ENCODE measurements at regions not wholly inside any gene's neighbourhood (a gene's known extent, or its start where the extent isn't known, plus 50 kb on each side); places are given as distances from the start of the nearest gene placed in this dataset.

DNA sequence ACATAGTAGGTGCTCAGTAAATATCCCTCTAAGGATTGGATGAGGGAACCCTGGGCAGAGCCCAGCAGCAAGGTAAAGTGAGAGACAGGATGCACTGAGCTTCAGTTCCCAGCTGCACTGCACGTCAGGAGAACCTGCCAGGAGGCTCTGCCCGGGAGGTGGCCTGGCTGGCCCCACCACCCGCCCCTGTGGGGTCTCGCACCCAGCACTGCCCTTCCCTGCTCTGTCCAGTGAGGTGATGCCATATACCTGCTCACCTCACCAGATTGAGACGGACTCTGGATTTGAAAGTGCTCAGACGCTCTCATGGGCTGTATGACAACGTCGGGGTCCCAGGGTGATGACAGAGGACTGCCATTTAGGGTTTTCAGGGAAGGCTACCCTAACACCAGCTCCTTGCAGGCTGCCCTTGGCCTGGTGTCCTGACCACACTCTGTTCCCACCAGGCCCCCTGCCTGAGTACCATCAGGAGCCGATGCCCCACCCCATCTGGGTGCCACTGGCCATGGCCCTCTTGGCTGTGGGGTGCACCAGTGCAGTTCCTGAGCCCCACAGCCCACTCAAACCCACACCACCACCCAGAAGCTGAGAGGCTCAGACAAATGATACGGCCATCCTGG lies 61.7 kb upstream of the FGF3 start:
- Mint-ChIP-seq H3K4me3 (no peak overlapping the region), H3K36me3 (no peaks in the 10 kb centered on the region), H3K27me3 (peaks cover 2% of the 10 kb centered on the region), H3K4me1 (no peaks in the 10 kb centered on the region), H3K9me3 (no peaks in the 10 kb centered on the region), H3K27ac (no peak overlapping the region)
- POLR2A ChIA-PET: no interaction called here
- DNase-seq: peak; percentile 7
- no peak for ATAC-seq (ENCODE audit: low read depth)

DNA sequence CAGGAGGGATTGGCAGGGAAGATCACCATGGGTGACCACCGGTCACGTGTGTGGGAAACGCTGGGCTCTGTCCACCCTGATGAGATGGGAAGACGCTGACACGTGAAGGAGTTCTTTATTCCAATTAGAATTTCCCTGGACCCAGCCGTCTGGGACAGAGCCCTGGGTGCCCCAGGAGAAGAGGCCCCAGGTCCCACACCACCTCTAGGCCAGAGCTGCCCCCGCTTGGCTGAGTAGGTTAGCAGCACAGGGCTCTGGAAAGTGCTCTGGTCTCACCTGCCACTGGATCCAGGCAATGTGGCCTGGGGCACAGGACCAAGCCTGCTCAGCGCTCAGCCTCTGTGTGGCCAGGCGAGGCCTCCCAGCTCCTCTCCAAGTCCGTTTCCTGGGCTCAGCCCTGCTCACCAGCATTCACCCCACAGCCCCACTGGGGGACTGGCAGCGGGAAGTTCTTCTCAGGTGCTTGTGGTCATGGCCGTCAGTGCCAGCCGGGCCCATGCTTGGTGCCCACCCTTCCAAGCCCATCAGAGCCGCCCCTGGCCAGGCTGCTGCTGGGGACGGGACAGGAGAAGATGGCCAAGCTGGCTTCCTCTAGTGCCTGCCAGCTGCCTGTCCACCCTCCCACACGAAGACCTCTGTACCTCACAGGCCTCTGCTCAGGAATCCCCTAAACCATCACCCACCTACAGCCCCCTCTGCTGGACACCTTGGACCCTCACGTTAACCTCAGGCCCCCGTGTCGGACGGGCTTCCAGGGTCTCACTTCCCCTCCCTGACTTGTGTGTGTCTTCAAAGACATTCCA lies 62.5 kb upstream of the FGF3 start:
- no peaks in the 10 kb centered on the region for H3K9me3 Mint-ChIP-seq
- H3K36me3 Mint-ChIP-seq: no peaks in the 10 kb centered on the region
- H3K4me1 Mint-ChIP-seq: no peaks in the 10 kb centered on the region
- H3K27ac Mint-ChIP-seq: no peak overlapping the region
- DNase-seq (no peak), ATAC-seq (ENCODE audit: low read depth) (no peak)
- POLR2A ChIA-PET: no interaction called here
- H3K4me3 Mint-ChIP-seq: no peak overlapping the region
- H3K27me3 Mint-ChIP-seq: no peaks in the 10 kb centered on the region

DNA sequence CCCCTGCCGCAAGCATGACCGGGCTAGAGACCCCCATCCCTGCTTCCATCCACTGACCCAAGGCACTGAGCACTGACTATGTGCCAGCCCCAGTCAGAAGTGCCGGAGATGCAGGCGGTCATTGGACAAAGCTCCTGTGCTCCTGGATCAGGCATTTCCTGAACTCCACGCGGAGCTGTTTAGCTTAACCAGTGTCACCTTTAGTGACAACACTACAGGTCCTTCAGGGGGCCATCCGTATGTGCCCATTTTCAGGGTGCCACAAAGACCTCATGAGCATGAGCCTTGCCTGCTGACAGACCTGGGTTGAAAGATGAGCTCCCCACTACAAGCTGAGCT lies 63.0 kb upstream of the FGF3 start:
- no peak for DNase-seq

DNA sequence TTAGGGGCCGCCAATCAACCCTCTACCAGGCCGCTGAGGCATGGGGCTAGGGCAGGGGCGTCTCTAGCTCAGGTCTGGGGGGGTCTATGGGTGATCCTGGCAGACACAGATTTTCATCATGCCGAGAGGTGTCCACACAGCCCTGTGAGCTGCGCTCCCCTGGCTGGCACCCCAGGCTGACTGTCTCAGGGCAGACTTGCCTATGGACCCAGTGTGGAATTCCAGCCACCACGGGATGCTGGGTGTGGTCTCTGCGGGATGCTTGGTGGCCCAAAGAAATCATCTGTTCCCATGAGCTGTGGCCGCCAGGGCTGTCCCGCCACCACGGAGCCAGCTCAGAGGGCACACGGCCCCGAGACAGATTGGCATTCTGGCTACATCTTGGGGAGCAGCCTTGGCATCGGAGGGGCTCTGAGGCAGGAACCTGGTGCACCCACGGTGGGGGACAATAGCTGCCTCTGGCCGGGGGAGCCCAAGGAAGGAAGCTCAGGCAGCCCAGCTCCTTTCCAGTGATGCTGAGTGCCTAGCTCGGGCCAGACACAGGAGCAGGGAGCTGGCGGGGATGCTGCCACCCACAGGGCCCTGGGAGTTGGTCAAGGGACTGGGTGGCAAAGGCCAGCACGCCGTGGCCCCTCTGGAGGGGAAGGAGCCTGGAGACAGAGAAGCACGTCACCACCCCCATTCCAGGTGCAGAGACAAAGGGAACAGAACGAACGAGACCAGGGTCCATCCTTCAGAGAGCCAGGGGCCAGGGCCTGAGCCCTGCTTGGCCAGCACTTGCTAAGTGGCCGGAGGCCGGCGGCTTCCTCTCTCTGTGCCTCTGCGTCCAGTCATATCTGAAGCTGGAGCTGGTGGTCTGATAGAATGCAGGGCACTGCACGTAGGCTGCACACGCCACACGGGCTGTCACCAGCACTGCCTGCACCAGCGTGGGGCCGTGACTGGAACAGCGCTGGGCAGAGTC lies 64.4 kb upstream of the FGF3 start:
- Mint-ChIP-seq H3K4me3 (no peak overlapping the region), H3K4me1 (no peaks in the 10 kb centered on the region), H3K27ac (no peak overlapping the region), H3K9me3 (no peaks in the 10 kb centered on the region), H3K27me3 (no peaks in the 10 kb centered on the region), H3K36me3 (no peaks in the 10 kb centered on the region)
- DNase-seq (no peak), ATAC-seq (ENCODE audit: low read depth) (no peak)
- POLR2A ChIA-PET: no interaction called here

More for the DNA sequence above, 63.0 kb upstream of the FGF3 start:
- no peaks in the 10 kb centered on the region for H3K9me3 Mint-ChIP-seq
- H3K4me3 Mint-ChIP-seq: no peak overlapping the region
- H3K36me3 Mint-ChIP-seq: no peaks in the 10 kb centered on the region
- H3K27ac Mint-ChIP-seq: no peak overlapping the region
- POLR2A ChIA-PET: no interaction called here
- ATAC-seq (ENCODE audit: low read depth): no peak
- H3K27me3 Mint-ChIP-seq: no peaks in the 10 kb centered on the region
- H3K4me1 Mint-ChIP-seq: no peaks in the 10 kb centered on the region

DNA sequence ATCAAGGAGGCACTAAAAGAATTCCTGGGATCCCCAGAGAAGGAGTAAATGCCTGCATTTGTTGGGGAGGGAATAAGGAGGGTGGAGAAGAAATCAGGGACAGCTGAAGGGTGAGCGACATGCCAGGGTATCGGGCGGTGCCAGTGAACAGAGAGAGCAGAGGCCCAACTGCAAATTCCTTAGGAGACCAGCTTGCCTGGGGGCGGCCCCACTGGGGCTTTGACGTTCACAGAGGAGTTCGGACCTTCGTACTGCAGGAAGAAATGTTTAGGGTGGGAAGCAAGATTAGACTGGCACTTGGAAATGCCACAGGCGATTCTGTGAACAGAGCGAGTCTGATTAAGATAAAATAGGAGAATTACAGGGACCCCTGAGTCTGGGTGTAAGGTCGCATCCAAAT lies 65.1 kb upstream of the FGF3 start:
- H3K27me3 Mint-ChIP-seq: peaks cover 4% of the 10 kb centered on the region
- POLR2A ChIA-PET: no interaction called here
- no peaks in the 10 kb centered on the region for H3K36me3 Mint-ChIP-seq
- no peak overlapping the region for H3K27ac Mint-ChIP-seq
- no peaks in the 10 kb centered on the region for H3K4me1 Mint-ChIP-seq
- DNase-seq (no peak), ATAC-seq (ENCODE audit: low read depth) (no peak)
- no peaks in the 10 kb centered on the region for H3K9me3 Mint-ChIP-seq
- H3K4me3 Mint-ChIP-seq: no peak overlapping the region

DNA sequence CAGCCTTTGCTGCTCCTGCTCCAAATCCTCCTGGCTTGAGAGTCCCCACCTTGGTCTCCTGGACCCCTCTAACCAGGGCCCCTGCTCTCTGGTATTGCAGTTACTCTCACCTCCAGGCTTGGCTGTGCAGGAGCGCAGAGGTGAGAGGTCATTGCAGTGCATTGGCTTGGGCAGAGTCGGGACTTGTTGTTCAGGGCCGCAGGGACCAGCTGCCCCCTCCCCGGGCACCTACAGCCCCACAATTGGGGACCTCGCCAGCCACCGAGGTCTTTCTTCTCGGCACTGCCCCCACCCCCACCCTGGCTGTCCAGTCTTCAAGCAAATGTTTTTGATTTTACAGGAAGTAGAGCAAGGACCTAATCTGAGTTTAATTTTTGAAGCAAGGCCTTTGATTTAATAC lies 65.5 kb upstream of the FGF3 start:
- no peaks in the 10 kb centered on the region for H3K9me3 Mint-ChIP-seq
- ATAC-seq (ENCODE audit: low read depth): no peak
- H3K4me1 Mint-ChIP-seq: no peaks in the 10 kb centered on the region
- H3K36me3 Mint-ChIP-seq: no peaks in the 10 kb centered on the region
- H3K4me3 Mint-ChIP-seq: no peak overlapping the region
- peaks cover 5% of the 10 kb centered on the region for H3K27me3 Mint-ChIP-seq
- POLR2A ChIA-PET: no interaction called here
- H3K27ac Mint-ChIP-seq: no peak overlapping the region
- no peak for DNase-seq

DNA sequence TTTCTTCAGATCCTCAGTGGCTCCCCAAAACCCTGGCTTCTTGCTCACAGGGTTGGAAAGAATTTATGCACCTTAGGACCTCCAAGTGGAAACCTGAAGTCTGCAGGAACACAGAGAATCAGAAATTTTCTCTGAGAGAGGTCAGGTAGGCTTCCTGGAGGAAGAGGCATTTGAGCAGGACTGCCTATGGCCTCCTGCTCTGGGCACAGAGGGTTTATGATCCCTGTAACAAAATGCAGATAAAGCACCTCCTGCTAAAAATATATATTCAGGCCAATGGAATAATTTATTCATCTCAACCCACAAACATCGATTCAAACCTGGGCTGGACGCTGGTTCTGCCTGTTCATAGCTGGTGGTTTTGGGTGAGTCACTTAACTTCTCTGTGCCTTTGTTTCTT lies 68.1 kb upstream of the FGF3 start:
- H3K4me3 Mint-ChIP-seq: no peak overlapping the region
- H3K36me3 Mint-ChIP-seq: no peaks in the 10 kb centered on the region
- no peak for DNase-seq
- no peaks in the 10 kb centered on the region for H3K9me3 Mint-ChIP-seq
- no peaks in the 10 kb centered on the region for H3K4me1 Mint-ChIP-seq
- POLR2A ChIA-PET: interaction anchor here (0.5 kb wide), 1 partner anchor 327 kb away, joined by 4 read pairs; no protein-coding TSS in a partner anchor
- peaks cover 14% of the 10 kb centered on the region for H3K27me3 Mint-ChIP-seq
- no peak for ATAC-seq (ENCODE audit: low read depth)
- H3K27ac Mint-ChIP-seq: no peak overlapping the region

DNA sequence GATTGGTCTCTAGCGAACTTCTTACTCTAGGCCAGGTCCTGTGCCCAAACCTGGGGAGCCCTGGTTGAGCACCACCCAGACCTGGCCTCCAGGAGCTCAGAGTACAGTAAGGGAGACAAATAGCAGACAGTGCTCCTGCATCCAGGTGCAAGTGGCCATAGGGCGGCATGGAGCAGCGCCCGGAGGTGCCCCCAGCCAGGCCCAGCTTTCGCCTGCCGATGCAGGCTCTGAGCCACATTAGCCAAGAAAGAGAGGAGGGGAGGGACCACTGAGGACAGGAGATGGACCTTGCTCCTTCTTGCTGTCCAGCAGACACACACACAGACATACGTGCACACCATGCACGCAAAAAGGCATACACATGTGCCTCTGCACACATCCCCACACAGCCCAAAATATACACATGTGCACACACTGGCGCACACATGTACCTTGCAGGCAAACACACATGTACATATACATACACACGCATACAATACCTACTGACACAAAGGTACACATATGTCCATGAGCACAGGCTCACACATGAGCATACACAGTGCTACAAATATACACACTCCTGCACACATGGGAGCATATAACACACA lies 68.7 kb upstream of the FGF3 start:
- Mint-ChIP-seq H3K27ac (no peak overlapping the region), H3K9me3 (no peaks in the 10 kb centered on the region), H3K27me3 (peaks cover 14% of the 10 kb centered on the region), H3K4me1 (no peaks in the 10 kb centered on the region), H3K4me3 (no peak overlapping the region), H3K36me3 (no peaks in the 10 kb centered on the region)
- DNase-seq: no peak
- no peak for ATAC-seq (ENCODE audit: low read depth)
- POLR2A ChIA-PET: no interaction called here

DNA sequence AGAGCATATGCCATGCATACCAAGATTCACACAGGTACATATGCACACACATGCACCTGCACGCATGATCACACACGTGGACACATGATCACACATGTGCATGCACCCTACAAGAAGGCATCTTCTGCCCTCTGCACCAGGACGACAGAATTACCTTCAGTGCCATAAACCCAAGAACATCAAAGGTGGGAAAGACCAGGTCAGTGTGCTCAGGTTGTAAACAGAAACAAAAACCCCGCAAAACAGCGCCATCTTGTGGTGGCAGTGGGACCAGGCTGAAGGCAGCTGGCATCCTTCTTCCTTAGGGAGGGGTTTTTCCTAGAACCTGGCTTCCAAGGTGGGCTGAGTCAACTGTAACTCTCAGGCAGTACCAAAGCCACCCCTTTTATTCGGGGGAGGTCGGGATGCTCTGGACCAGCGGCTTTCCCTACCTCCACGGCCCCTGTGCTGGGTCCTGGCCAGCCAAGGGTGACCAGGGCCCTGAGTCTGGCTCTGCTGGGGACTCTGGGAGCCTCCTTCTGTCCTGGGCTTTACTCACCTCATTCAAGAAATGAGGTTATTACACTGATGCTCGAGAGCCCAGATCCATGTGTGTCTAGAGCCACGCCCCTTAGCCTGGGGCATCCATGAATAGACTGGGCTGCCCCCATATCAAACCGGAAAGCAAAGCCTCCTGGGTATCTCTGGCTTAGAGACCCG lies 69.4 kb upstream of the FGF3 start:
- H3K27ac Mint-ChIP-seq: no peak overlapping the region
- H3K4me3 Mint-ChIP-seq: no peak overlapping the region
- H3K27me3 Mint-ChIP-seq: peaks cover 14% of the 10 kb centered on the region
- ATAC-seq (ENCODE audit: low read depth) (peak; percentile 58), DNase-seq (peak; percentile 69)
- POLR2A ChIA-PET: no interaction called here
- H3K4me1 Mint-ChIP-seq: no peaks in the 10 kb centered on the region
- H3K36me3 Mint-ChIP-seq: no peaks in the 10 kb centered on the region
- H3K9me3 Mint-ChIP-seq: no peaks in the 10 kb centered on the region

DNA sequence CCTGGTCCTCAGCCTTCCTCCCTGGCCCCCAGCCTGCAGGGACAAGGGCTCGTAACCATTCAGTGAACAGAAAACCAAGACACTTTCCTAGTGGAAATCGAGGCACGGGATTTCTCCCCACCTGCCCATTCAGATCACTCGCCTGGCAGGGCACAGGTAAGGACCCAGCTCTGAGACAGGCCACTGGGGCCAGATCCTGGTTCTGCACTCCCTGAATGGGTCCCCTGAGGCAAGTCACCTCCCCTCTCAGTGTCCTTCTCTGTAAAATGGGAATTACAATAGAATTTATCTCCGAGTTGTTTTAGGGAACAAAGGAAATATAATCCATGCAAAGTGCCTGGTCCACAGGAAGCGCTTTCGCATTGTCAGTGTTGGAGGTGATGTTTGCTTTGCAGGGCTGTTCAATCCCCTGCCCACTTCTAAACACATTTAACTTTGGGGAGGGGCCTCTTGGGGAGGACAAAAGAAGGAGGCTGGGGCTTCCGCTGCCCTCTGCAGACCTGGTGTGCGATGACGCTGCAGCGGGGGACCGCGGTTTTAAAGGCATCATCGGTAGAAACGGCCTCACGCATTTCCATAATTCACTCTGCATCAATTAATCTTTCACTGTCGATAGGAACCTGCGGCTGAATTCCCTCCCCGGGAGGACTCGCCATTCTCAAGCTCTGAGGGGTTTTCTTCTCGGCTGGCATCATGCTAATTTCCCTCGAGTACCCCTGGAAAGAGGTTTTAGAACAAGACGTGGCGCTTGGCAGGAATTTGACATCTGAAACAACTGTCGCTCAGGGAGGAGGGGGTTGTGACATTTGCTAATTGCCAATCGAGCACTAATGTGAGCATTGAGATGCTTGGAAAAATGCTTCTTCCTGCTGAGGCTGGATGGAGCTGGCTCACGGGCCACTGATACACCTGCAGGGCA lies 70.4 kb upstream of the FGF3 start:
- H3K4me3 Mint-ChIP-seq: no peak overlapping the region
- peaks cover 14% of the 10 kb centered on the region for H3K27me3 Mint-ChIP-seq
- no peaks in the 10 kb centered on the region for H3K4me1 Mint-ChIP-seq
- no peak for DNase-seq
- H3K27ac Mint-ChIP-seq: no peak overlapping the region
- no peaks in the 10 kb centered on the region for H3K36me3 Mint-ChIP-seq
- no peak for ATAC-seq (ENCODE audit: low read depth)
- POLR2A ChIA-PET: no interaction called here
- no peaks in the 10 kb centered on the region for H3K9me3 Mint-ChIP-seq

DNA sequence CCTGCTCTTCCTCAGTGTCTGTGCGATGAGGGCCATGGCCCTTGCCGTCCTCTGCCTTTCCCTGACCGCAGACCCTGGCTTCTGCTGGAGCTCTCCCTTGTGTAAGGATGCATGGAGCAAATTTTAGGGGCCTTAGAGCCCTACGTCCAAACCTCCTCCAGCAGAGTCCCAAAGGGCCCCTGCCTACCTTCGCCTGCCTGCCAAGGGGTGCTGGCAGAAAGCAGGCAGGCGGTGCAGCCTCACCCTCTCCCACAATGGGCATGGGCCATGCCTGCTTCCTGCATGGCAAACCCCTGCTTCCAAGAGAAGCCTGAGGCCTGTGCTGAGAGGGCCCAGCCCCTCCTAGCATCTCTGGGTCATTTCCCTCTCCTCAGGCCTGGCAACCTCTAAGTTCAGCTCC lies 71.3 kb upstream of the FGF3 start:
- no peak overlapping the region for H3K4me3 Mint-ChIP-seq
- H3K27me3 Mint-ChIP-seq: peaks cover 14% of the 10 kb centered on the region
- POLR2A ChIA-PET: interaction anchor here (0.5 kb wide), 1 partner anchor 154 kb away, joined by 3 read pairs; no protein-coding TSS in a partner anchor
- no peak for ATAC-seq (ENCODE audit: low read depth)
- H3K27ac Mint-ChIP-seq: no peak overlapping the region
- DNase-seq: no peak
- H3K4me1 Mint-ChIP-seq: no peaks in the 10 kb centered on the region
- no peaks in the 10 kb centered on the region for H3K36me3 Mint-ChIP-seq
- no peaks in the 10 kb centered on the region for H3K9me3 Mint-ChIP-seq

All from activated naive CD8-positive, alpha-beta T cell treated with anti-CD3 and anti-CD28 coated beads, Interleukin-2, amount 10 ng/mL, durations not matched to agents 7 days and 5 days (primary cell).